ENCODE measurements at regions not wholly inside any gene's neighbourhood (a gene's known extent, or its start where the extent isn't known, plus 50 kb on each side); places are given as distances from the start of the nearest gene placed in this dataset.
"Not testable (repeated sequence)": the region's sequence is repeated elsewhere in the genome, so short reads cannot be mapped to it uniquely, and the experiment has no call there.

GRCh38 chr7:142450206-142450605 is 192.3 kb upstream of the PRSS58 start:
- no peak for TF ChIP-seq ZFX (IDR thresholded peaks at IDR 0.05)
- TF ChIP-seq, protein P1, sequence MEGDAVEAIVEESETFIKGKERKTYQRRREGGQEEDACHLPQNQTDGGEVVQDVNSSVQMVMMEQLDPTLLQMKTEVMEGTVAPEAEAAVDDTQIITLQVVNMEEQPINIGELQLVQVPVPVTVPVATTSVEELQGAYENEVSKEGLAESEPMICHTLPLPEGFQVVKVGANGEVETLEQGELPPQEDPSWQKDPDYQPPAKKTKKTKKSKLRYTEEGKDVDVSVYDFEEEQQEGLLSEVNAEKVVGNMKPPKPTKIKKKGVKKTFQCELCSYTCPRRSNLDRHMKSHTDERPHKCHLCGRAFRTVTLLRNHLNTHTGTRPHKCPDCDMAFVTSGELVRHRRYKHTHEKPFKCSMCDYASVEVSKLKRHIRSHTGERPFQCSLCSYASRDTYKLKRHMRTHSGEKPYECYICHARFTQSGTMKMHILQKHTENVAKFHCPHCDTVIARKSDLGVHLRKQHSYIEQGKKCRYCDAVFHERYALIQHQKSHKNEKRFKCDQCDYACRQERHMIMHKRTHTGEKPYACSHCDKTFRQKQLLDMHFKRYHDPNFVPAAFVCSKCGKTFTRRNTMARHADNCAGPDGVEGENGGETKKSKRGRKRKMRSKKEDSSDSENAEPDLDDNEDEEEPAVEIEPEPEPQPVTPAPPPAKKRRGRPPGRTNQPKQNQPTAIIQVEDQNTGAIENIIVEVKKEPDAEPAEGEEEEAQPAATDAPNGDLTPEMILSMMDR (conservative IDR thresholded peaks at IDR 0.05), result no peak
- no peak overlapping the region for H3K27ac ChIP-seq

GRCh38 chr7:142448857-142449256 is 191.0 kb upstream of the PRSS58 start:
- H3K27ac ChIP-seq, result not testable (repeated sequence)

- no peak overlapping the region for H3K27ac ChIP-seq
- TF ChIP-seq, protein P1 (conservative IDR thresholded peaks at IDR 0.05), result no peak
- no peak for TF ChIP-seq ZFX (IDR thresholded peaks at IDR 0.05)
Observed at GRCh38 chr7:142447762-142448161, 189.9 kb upstream of the PRSS58 start.

- no peak overlapping the region for H3K27ac ChIP-seq
- TF ChIP-seq, protein P1 (conservative IDR thresholded peaks at IDR 0.05), result peak; percentile 49
- TF ChIP-seq ZFX (IDR thresholded peaks at IDR 0.05), result no peak
Observed at GRCh38 chr7:142445019-142445686, 187.3 kb upstream of the PRSS58 start.

DNA sequence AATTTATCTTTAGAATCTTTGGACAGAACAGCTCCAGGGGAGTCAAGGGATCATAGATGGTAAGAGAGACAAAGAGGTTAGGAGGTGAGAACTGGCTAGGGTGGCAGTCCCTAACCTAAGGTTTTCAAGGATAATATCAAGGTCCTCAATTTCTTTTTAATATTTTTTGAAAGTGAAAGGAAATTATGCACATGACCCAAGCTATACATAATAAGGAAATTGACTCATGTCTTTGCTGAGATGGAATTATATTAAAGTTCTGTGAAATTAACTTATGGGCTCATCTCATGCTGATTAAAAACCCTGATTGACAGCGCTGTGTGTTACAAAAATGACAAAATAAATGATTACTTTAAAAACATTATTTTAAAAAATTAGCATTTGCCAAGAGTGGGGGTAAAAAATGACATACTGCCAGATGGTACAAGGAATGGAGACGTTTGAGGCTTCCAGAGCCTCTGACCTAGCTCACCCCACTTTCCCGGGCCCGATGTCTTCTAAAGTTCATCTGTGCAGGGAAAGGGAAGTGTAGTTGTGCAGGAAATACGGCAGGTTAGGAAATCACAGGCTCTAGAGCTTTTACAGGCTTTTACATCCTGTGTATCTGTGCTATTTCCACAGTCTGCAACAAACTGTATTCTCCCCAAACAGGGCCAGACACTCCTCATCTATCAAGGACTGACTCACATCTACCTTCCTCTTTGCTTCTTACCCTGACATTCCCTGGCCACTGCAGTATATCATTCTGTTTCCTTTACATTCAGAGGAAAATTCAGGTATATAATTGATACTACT is 185.6 kb upstream of the PRSS58 start:
- TF ChIP-seq ZFX (IDR thresholded peaks at IDR 0.05), result no peak
- TF ChIP-seq, protein P1 (conservative IDR thresholded peaks at IDR 0.05), result no peak

DNA sequence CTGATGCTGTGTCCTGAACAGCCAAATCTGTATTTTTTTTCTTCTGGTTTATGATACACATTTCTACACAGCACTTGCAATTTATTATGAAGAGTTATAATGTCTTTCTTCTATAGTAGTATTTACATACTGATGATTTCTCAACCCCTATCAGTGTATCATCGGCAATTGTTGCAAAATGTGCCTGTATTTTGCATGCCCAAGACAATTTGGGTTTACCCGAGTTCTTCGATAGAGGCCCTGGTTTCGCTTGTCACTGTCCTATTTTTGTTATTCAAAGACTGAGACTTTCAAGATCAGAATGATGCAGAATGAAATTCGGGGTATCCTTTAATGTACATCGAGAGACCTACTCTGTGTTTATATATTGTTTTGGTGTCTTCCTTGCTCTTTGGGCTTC is 184.5 kb upstream of the PRSS58 start:
- TF ChIP-seq ZFX (IDR thresholded peaks at IDR 0.05), result no peak
- TF ChIP-seq, protein P1 (conservative IDR thresholded peaks at IDR 0.05), result no peak
- no peak overlapping the region for H3K27ac ChIP-seq

More for the DNA sequence above, 185.6 kb upstream of the PRSS58 start:
- H3K27ac ChIP-seq, result no peak overlapping the region

- TF ChIP-seq ZFX (IDR thresholded peaks at IDR 0.05), result no peak
- TF ChIP-seq, protein P1 (conservative IDR thresholded peaks at IDR 0.05), result no peak
- H3K27ac ChIP-seq, result no peak overlapping the region
Observed at GRCh38 chr7:142440906-142441411, 183.1 kb upstream of the PRSS58 start.
